Panc1 (cell line): ENCODE measurements at regions not wholly inside any gene's neighbourhood (a gene's known extent, or its start where the extent isn't known, plus 50 kb on each side); places are given as distances from the start of the nearest gene placed in this dataset.

ENCODE experiments used
- CTCF ChIP-seq: fragments of 450-650 bp; IDR thresholded peaks from 2 replicates; pipeline ENCODE4 v1.5.1; 2017; ENCODE audit warnings: mild to moderate bottlenecking
- POLR2AphosphoS5 ChIP-seq: IDR thresholded peaks from 2 replicates; pipeline ENCODE4 v1.6.1; 2012; ENCODE audit warnings: mild to moderate bottlenecking, low read depth, low read length, moderate library complexity
- REST ChIP-seq, 2 experiments: IDR thresholded peaks; 2 replicates each; pipeline ENCODE4 v1.6.1; 2011 to 2012; ENCODE audit warnings: low read depth in 2 of 2, control low read depth in 1 of 2, low read length in 1 of 2, mild to moderate bottlenecking in 1 of 2, moderate library complexity in 1 of 2; ENCODE audit not compliant: insufficient read depth in 1 of 2
- SIN3A ChIP-seq: IDR thresholded peaks from 2 replicates; pipeline ENCODE4 v1.6.1; 2012; ENCODE audit warnings: low read depth, mild to moderate bottlenecking, low read length, moderate library complexity, borderline replicate concordance; ENCODE audit not compliant: insufficient read depth
- TCF7L2 ChIP-seq: IDR thresholded peaks from 2 replicates; pipeline ENCODE4 v1.6.1; 2011; ENCODE audit warnings: mild to moderate bottlenecking, low read depth, low read length, inconsistent platforms

GRCh38 chr16:19935694-19936093, 51.0 kb upstream of the GPRC5B start:
- TF ChIP-seq CTCF (no peak), TCF7L2 (no peak), POLR2AphosphoS5 (no peak), SIN3A (no peak), REST (IDR thresholded peaks at IDR 0.05; ENCODE audit: insufficient read depth in 1 of 2, low read depth in 2 of 2, low read length in 1 of 2) (no peak)
